Prostate gland (tissue), 2 donors: ENCODE measurements at regions not wholly inside any gene's neighbourhood (a gene's known extent, or its start where the extent isn't known, plus 50 kb on each side); places are given as distances from the start of the nearest gene placed in this dataset.

Experiments
- DNase-seq: peaks from one replicate; pipeline ENCODE4 v3.0.0-alpha.2; 2019; ENCODE audit warnings: low spot score
- H3K27ac ChIP-seq, 2 donors: fragments of 200-600 bp; sonication (generic); 2 replicates each; pipeline ENCODE4 v1.5.1; 2017 to 2019
- H3K27me3 ChIP-seq: fragments of 200-600 bp; sonication (generic); replicated peaks from 2 replicates; pipeline ENCODE4 v1.5.1; 2019; ENCODE audit not compliant: insufficient read depth
- H3K36me3 ChIP-seq, 2 donors: fragments of 200-600 bp; sonication (generic); 1 replicate in 1 of 2; 2 replicates in 1 of 2; pipeline versions ENCODE4 v1.5.1 to v1.8.1; 2017 to 2019
- H3K4me1 ChIP-seq: fragments of 200-600 bp; sonication (generic); replicated peaks from 2 replicates; pipeline ENCODE4 v1.5.1; 2019
- H3K4me3 ChIP-seq, 2 donors: fragments of 200-600 bp; sonication (generic); 2 replicates each; pipeline ENCODE4 v1.5.1; 2017 to 2019
- H3K9me3 ChIP-seq: fragments of 200-600 bp; sonication (generic); 2 replicates; pipeline ENCODE4 v1.5.1; 2017
- POLR2A ChIP-seq: fragments of 450-650 bp; IDR thresholded peaks from one replicate; pipeline ENCODE4 v1.6.1; 2016; ENCODE audit warnings: antibody characterized with exemption, mild to moderate bottlenecking
- POLR2AphosphoS5 ChIP-seq: sonication (generic); formaldehyde crosslinking; IDR thresholded peaks from one replicate; pipeline ENCODE4 v1.6.1; 2017; ENCODE audit warnings: antibody characterized with exemption
- WGBS: methylation state at CpG from one replicate; pipeline ENCODE4 v1.1.5; 2018; 5-methylcytosine and 5-hydroxymethylcytosine counted together
- intact Hi-C: fragments of 100-400 bp; cut with DNase I; formaldehyde crosslinking; loops from one replicate; pipeline ENCODE4 v1.14.2; 2022
- TF ChIP-seq, protein P1 (sequence below), 4 experiments: fragments of 200-600 bp in 2 of 4; fragments of 450-650 bp in 2 of 4; sonication (generic) in 2 of 4; IDR thresholded peaks; 1 replicate in 3 of 4; 2 replicates in 1 of 4; pipeline ENCODE4 v1.5.1; 2016 to 2019; ENCODE audit warnings: antibody characterized with exemption in 4 of 4, mild to moderate bottlenecking in 2 of 4, moderate library complexity in 2 of 4

DNA sequence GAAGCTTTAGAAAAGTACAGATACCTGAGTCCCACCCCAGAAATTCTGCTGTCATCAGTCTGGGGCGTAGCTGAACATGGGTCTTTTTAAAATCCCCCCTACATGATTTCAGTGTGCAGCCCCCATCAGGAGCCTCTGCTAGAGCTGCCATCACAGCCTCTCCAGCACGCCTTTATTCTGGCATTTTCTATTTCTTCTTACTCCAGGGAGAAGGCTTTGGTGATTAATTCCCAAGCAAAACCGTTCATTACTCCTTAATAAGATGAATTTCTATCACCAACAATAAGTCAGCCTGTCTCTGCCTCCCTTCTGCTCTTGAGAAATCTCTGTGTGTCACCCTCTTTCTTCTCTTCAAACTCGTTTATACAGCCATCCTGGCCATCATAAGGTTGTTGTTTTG lies 160.3 kb downstream of the KATNAL1 start:
- H3K36me3 ChIP-seq, result no peaks in the 10 kb centered on the region
- intact Hi-C loops, result no loop called here
- no peak overlapping the region for H3K4me3 ChIP-seq
- no peaks in the 10 kb centered on the region for H3K27me3 ChIP-seq
- TF ChIP-seq, protein P1, sequence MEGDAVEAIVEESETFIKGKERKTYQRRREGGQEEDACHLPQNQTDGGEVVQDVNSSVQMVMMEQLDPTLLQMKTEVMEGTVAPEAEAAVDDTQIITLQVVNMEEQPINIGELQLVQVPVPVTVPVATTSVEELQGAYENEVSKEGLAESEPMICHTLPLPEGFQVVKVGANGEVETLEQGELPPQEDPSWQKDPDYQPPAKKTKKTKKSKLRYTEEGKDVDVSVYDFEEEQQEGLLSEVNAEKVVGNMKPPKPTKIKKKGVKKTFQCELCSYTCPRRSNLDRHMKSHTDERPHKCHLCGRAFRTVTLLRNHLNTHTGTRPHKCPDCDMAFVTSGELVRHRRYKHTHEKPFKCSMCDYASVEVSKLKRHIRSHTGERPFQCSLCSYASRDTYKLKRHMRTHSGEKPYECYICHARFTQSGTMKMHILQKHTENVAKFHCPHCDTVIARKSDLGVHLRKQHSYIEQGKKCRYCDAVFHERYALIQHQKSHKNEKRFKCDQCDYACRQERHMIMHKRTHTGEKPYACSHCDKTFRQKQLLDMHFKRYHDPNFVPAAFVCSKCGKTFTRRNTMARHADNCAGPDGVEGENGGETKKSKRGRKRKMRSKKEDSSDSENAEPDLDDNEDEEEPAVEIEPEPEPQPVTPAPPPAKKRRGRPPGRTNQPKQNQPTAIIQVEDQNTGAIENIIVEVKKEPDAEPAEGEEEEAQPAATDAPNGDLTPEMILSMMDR (IDR thresholded peaks at IDR 0.05), result no peak
- TF ChIP-seq POLR2A (no peak), POLR2AphosphoS5 (no peak)
- DNase-seq, result no peak
- WGBS, result 79% methylated on average over 4 of the region's 4 CpGs
- no peaks in the 10 kb centered on the region for H3K9me3 ChIP-seq
- no peak overlapping the region for H3K27ac ChIP-seq
- no peaks in the 10 kb centered on the region for H3K4me1 ChIP-seq

DNA sequence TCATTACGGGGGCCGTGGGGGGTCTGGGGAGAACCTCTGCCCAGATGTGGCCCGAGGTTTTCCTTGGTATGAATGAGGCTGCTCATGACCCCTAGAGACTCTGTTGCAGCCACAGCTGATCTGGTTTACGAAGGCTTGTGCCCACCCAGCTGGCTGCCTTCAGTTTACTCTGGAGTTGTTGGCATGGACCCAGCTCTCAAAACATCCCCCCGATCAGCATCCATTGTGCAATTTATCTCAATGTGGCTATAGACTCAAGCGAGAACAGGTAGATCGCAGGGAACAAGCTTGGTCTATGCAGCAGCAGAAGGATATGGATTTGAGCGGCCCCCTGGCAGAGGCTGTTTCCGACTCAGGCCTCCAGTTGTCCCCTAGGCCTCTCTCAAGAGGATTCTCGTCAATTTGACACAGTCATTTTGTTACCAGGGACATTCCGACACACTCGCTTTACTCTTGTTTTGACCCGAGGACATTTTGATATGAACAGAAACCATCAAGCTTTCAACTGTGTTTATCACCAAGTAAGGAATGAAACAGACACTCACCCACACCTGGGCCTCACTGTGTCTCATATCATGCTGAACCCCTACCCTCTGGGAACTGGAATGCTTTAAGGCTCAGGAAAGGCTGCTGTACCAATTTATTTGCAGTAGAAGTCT lies 161.5 kb downstream of the KATNAL1 start:
- intact Hi-C loops, result no loop called here
- Histone ChIP-seq H3K36me3 (no peaks in the 10 kb centered on the region), H3K4me3 (no peak overlapping the region), H3K4me1 (no peaks in the 10 kb centered on the region), H3K27ac (no peak overlapping the region), H3K27me3 (no peaks in the 10 kb centered on the region), H3K9me3 (no peaks in the 10 kb centered on the region)
- 91% methylated on average over 13 of the region's 13 CpGs for WGBS
- no peak for DNase-seq
- TF ChIP-seq POLR2AphosphoS5 (no peak), POLR2A (no peak)
- TF ChIP-seq, protein P1 (IDR thresholded peaks at IDR 0.05), result no peak

DNA sequence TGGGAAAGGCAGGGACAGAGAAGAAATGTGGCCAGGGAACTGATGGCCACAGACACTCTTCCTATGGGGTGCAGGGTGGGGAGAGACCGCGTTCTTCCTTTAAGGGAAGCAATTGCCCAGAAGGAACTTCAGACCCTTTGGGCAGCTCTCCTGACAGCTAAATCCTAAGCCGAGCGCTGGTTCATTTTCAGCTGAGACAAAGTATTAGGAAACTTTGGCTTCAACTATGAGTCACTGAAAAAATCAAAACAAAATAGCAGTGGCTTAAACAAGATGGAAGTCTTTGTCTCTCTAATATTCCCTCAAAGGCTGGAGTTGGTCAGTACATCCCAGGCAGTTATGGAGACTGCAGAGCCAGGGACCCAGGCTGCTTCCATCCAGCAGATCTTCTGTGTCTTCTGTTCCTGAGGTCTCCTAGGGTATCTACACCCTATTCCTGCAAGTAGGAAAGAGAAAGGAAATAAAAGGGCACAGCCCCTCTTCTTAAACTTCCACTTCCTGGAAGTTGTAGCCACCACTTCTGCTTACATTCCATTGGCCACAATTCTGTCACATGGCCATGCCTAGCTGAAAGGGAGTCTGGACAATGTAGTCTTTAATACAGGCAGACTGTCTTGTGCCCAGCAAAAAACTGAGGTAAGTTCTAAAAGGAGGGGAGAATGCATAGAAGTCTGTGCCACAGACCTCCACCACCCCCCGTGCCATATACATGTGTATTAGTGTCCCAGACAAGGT lies 163.5 kb downstream of the KATNAL1 start:
- H3K27ac ChIP-seq, result peak overlapping the region; percentile 49 to 51
- intact Hi-C loops, result no loop called here

DNA sequence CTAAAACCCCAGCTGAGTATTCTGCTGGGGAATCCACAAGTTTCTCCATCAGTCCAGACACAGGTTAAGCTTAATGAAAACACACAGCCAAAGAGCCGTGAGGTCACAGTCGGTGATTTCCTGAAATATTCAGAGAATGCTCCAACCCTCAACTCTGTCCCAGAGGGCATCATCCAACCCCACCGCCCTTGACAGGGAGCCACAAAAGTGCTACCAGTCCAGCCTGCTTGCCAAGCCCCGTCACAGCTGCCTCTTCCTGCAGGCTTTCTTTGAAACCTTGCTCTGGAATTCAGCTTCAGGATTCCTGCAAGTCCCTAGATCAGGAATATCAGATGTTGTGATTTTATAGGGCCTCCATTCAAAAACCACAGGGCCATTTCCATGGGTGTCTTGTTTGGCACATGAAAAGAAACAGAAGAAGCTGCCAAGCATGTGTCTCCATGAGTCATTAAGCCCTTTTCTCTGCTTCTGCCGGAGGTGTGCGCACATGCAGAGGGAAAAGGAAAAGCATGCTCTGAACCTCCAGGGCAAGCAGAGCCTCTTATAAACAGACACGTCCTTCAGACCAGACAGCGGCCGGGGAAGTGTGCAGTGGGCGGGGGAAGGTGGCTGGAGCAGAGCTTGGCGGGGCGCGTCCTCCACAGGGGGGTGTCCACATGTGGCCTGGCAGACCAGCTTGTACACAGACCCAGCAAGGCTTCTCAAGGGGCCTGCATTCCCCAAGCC lies 164.7 kb downstream of the KATNAL1 start:
- Histone ChIP-seq H3K36me3 (no peaks in the 10 kb centered on the region), H3K4me1 (no peaks in the 10 kb centered on the region), H3K27me3 (no peaks in the 10 kb centered on the region), H3K27ac (peak overlapping the region; percentile 49 to 51), H3K4me3 (no peak overlapping the region), H3K9me3 (no peaks in the 10 kb centered on the region)
- TF ChIP-seq POLR2A, result no peak
- peak; percentile 70 for TF ChIP-seq POLR2AphosphoS5
- TF ChIP-seq, protein P1 (IDR thresholded peaks at IDR 0.05), result no peak
- 8% methylated on average over 13 of the region's 13 CpGs for WGBS
- intact Hi-C loops, result no loop called here
- peak; percentile 61 for DNase-seq

More for the DNA sequence above, 163.5 kb downstream of the KATNAL1 start:
- 76% methylated on average over 5 of the region's 5 CpGs for WGBS
- no peak overlapping the region for H3K4me3 ChIP-seq
- no peaks in the 10 kb centered on the region for H3K9me3 ChIP-seq
- no peak for TF ChIP-seq POLR2AphosphoS5
- TF ChIP-seq, protein P1 (IDR thresholded peaks at IDR 0.05), result no peak
- no peak for DNase-seq
- no peaks in the 10 kb centered on the region for H3K27me3 ChIP-seq
- no peaks in the 10 kb centered on the region for H3K4me1 ChIP-seq
- no peaks in the 10 kb centered on the region for H3K36me3 ChIP-seq
